NCI-H146 treated with DMSO at 0.1 percent for 48 hours (cell line): ENCODE measurements at regions not wholly inside any gene's neighbourhood (a gene's known extent, or its start where the extent isn't known, plus 50 kb on each side); places are given as distances from the start of the nearest gene placed in this dataset.
"Not testable (repeated sequence)": the region's sequence is repeated elsewhere in the genome, so short reads cannot be mapped to it uniquely, and the experiment has no call there.

ENCODE experiments used
- DNase-seq: peaks from one replicate; lab custom pipeline; 2025; ENCODE audit not compliant: unreplicated experiment; lab: John Stamatoyannopoulos, UW

- no peak for DNase-seq
These were observed 496.9 kb upstream of the C16orf82 start for GRCh38 chr16:26569793-26570192.

- no peak for DNase-seq
These were observed 488.0 kb upstream of the C16orf82 start for GRCh38 chr16:26578748-26579147.

GRCh38 chr16:26583803-26584202 is 482.9 kb upstream of the C16orf82 start:
- DNase-seq = no peak

GRCh38 chr16:26593700-26594099 is 473.0 kb upstream of the C16orf82 start:
- no peak for DNase-seq

GRCh38 chr16:26594666-26595065 is 472.1 kb upstream of the C16orf82 start:
- DNase-seq = no peak

- no peak for DNase-seq
These were observed 471.5 kb upstream of the C16orf82 start for GRCh38 chr16:26595199-26595598.

- DNase-seq = not testable (repeated sequence)
These were observed 470.7 kb upstream of the C16orf82 start for GRCh38 chr16:26596033-26596432.

GRCh38 chr16:26598061-26598460 is 468.7 kb upstream of the C16orf82 start:
- no peak for DNase-seq

GRCh38 chr16:26598998-26599784 is 467.5 kb upstream of the C16orf82 start:
- DNase-seq = no peak

- DNase-seq = no peak
These were observed 467.0 kb upstream of the C16orf82 start for GRCh38 chr16:26599785-26600104.

- no peak for DNase-seq
These were observed 465.4 kb upstream of the C16orf82 start for GRCh38 chr16:26601335-26601734.

- no peak for DNase-seq
These were observed 461.0 kb upstream of the C16orf82 start for GRCh38 chr16:26605626-26606271.

- no peak for DNase-seq
These were observed 460.2 kb upstream of the C16orf82 start for GRCh38 chr16:26606381-26607150.

GRCh38 chr16:26614237-26614841 is 452.4 kb upstream of the C16orf82 start:
- no peak for DNase-seq

- DNase-seq = no peak
These were observed 443.3 kb upstream of the C16orf82 start for GRCh38 chr16:26623442-26623841.

GRCh38 chr16:26627958-26628357 is 438.8 kb upstream of the C16orf82 start:
- DNase-seq = no peak

- DNase-seq = not testable (repeated sequence)
These were observed 435.4 kb upstream of the C16orf82 start for GRCh38 chr16:26631365-26631764.

- DNase-seq = no peak
These were observed 424.6 kb upstream of the C16orf82 start for GRCh38 chr16:26642047-26642664.

- DNase-seq = no peak
These were observed 423.2 kb upstream of the C16orf82 start for GRCh38 chr16:26643519-26643918.

- no peak for DNase-seq
These were observed 421.7 kb upstream of the C16orf82 start for GRCh38 chr16:26644912-26645543.

- no peak for DNase-seq
These were observed 421.1 kb upstream of the C16orf82 start for GRCh38 chr16:26645614-26646013.
